SHP77 treated with DMSO at 0.1 percent for 48 hours (cell line): ENCODE measurements at regions not wholly inside any gene's neighbourhood (a gene's known extent, or its start where the extent isn't known, plus 50 kb on each side); places are given as distances from the start of the nearest gene placed in this dataset.

Source experiments
- DNase-seq: peaks from one replicate; lab custom pipeline; 2025; lab: John Stamatoyannopoulos, UW

GRCh38 chr12:124489915-124490583 is 77.4 kb downstream of the NCOR2 start:
- DNase-seq, result no peak

- no peak for DNase-seq
Observed at GRCh38 chr12:124489220-124489619, 78.2 kb downstream of the NCOR2 start.

DNA sequence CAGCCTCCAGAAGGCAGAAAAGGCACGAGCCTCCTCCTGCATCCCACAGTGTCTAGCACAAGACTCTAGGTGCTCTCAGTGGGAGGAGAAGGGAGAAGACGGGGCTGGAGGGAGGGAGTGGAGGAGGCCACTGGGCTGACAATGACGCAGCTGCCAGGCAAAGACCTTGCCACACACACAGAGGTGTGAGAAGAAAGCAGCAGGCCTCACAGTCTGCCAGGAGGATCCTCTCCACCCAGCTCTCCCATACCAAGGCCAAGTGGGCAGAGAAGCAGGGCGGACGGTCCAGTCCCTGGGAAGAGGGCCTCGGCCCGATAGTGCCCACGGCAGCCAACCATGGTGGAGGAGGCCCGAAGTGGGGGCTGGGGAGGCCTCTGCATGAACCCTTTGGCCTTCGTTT is 78.9 kb downstream of the NCOR2 start:
- DNase-seq, result no peak

DNA sequence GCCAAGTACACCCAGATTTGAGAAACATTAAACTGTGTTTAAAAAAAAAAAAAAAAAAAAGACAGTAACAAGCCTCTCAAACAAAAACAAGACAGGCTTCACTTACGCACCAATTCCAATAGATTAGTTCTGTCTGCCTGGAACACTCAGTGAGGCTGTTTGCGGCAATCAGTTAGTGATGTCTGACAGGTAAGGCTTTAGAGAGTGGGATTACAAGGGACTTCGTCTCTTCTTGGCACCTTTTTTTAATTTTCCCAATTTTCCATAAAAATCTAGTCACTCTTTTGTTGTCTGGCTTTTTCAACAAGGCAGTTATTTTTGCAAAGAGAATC is 79.6 kb downstream of the NCOR2 start:
- no peak for DNase-seq

DNA sequence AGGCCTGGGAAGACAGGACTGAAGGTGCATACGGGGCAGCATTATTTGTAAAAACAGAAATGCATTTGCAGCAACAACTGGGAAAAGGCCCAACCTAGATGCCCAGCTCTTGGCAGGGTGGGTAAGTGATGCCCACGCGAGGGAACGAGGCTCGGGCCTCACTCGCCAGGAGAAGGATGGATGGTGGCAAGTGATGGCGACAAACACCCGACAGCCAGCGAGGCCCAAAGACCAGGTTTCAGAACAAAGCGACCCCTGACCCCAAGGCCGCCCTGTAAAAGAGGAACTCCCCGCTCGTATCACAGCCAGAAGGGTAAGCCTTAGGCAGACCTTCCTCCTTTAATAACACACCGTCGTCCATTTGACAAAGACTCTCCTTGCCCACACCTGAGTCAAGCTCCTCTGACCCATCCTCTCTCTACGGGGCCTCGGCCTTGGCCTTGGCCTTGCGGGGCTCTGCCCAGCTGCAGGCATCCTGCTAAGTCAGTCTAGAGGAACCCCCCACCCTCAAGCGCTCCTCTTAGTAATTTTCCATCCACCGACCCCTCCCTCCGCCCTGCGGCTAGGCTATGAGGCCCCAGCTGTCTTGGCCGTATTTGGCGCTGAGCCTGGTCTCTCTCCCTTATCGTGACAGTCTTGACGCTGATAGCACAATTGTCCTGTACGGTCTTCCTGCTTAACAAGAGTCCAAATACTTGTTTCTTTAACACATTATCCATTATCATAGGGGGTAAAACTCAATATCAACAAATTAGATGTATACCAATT is 80.2 kb downstream of the NCOR2 start:
- no peak for DNase-seq

DNA sequence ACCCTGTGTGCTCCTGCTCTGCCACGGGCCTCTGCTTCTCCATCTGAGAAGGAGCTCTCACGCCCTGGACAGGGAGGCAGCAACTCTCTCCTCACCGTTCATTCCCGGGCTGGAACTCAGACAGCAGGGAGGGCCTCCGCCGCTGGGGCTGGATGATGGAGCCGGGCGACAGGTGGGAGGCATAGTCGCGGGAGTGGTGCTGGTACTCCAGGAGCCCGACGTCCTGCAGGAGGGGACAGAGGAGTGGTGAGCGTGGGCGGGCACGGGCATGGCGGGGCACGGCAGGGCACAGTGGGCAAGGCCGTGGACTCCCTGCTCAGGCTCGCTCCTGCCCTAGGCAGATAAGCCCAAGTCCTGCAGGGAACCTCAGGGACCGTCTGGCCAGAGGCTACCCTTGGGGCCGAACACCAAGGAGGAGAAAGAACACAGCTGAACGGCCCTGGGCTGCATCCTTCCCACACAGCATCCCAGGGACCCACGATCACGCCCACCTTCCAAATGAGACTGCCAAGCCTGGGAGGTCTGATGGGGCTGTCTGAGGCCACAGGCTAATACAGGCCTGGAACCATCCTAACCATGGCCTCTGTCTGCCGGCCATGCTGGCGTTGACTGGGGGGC is 81.0 kb downstream of the NCOR2 start:
- no peak for DNase-seq

DNA sequence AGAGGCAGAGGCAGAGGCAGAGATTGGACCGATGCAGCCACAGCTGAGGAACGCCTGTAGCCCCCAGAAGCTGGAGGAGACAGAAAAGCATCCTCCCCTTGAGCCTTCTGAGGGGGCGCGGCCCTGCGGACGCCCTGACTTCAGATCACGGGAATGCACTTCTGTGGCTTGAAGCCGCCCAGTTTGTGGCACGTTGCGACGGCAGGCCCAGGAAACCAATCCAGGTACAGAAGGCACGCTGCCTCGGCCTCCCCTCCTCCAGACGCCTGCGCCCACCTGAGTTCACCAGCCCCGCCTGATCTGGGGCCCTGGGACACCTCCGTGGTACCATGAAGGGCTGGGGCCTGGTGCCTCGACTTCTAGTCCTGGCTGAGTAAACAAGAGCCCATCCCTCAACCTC is 82.0 kb downstream of the NCOR2 start:
- DNase-seq, result no peak

DNA sequence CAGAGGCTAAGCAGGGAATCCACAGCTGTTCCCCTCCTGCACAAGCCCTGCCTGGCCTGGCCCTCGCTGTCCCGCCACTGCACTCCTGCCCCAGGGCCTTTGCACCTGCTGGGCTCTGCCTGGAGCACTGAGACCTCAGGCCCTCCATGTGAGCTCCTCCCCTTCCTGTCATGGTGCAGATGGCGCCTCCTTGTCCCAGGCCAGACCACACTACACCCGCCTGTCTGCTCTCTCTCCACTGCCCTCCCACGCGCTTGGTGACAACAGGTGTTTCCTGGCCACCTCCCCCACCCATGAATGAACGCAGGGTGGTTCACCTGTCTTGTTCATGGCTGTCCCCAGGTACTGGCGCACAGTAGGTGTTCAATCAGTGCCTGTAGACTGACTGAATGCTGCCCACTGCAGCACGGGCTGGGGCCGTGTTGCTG is 82.9 kb downstream of the NCOR2 start:
- no peak for DNase-seq

GRCh38 chr12:124484067-124484466 is 83.3 kb downstream of the NCOR2 start:
- no peak for DNase-seq

DNA sequence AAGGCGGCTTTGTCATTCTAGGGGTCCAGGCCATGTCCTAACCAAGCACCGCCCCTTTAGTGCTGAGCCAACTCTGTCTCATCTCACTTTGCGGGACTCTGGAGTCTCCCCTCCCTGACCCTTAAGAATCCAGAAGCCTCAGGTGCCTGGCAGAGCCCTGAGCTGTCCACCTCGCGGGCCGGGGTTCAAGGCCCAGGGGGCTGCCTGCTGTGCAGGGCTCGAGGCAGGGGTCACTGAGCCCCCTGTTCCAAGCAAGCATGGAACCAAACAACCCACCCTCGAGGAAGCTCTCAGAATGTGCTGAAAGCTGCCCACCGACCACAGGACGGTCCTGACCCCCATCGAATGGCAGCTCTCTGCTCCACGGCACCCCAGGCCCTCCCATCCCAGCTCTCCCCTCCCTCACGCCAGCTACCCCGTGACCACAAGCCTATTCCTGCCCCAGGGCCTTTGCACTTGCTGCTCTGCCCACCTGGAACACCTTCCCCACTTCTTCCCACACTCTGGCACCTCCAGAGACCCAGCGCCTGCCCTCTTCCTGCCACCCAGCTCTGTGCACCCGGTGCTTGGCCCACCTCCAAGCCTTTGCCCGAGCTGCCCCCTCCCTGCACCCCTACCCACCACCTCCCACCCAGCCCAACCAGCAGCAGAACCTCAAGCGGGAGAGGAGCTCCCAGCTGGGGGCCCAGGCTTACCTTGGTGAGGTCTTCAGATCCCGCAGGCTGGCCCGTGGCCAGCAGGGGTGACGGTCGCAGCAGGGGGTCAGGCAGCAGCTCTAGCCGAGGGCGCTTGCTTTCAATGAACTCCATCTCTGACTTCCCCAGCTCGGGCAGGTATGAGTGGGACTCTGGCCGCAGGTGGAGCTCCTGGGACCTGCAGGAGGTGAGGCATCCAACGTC is 84.3 kb downstream of the NCOR2 start:
- DNase-seq, result no peak

- DNase-seq, result no peak
Observed at GRCh38 chr12:124482567-124482893, 84.9 kb downstream of the NCOR2 start.

DNA sequence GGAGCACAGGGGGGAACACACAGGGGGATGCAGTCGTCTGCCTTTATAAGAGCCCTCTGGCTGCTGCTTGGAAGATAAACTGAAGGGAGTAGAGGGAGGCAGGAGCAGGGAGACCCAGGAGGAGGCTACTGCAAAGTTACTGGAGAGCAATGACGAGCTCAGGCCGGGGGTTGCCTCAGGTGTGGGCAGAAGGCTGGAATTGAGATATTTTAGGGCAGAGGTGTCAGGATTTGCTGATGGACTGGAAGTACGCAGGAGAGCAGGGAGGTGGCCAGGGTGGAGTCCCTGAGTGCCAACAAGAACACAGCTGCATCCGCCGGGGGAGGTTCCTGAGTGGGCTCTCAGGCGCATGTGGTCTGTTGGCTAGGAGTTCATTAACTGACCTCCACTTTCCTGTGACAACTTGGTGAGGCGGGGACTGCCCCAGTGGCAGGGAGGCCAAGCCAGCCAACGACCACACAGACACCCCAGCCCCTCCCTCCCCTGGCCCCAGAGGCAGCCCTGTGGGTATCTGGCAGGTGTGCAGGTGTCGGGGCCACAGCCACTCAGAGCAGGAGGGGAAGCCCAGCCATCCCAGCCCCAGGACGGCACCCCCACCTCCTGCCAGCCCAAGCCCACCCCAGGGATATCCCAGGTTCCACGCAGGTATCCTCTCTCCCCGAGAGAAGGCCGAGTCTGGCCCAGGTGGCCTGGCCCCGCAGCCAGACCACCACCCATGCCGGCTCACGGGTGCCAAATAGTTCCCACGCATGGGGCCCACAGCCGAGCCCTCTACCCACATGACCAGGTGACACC is 85.4 kb downstream of the NCOR2 start:
- DNase-seq, result no peak

GRCh38 chr12:124481257-124481750 is 86.1 kb downstream of the NCOR2 start:
- DNase-seq, result no peak

DNA sequence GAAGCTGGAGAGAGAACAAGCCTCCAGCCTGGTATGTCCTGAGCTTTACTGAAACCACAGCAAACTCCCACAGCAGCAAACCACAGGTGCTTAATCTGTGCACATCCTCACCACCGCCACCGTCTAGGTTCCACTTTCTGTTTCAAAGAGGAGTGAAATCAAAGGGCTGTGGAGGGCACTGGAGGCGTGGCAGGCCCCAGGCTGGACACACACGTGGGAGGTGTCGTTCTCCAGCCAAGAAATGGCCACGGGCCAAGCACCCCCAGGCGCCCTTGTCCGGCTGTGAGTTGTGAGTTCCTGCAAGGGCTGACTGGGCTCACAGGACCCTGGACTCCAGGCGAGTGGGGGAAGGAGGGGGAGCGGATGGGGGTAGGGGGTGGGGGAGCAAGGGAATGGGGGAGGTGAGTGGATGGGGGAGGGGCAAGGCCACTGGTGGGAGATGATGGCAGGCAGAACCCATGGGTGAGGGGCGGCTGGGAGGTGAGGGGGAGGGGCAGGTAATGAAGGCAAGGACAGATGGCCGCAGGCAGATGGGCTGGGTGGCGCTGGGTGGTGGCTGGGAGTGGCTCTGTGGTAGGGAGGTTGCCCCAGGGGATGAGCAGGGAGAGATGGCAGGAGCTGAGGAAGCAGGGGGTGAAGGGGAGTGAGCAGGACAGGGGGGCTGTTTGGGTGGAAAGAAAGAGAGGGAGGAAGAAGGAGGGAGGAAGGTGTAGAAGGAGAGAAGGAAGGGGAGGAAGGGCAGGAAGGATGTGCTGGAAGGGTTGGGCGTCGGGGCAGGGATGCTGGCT is 86.7 kb downstream of the NCOR2 start:
- no peak for DNase-seq

- no peak for DNase-seq
Observed at GRCh38 chr12:124479680-124480468, 87.5 kb downstream of the NCOR2 start.

DNA sequence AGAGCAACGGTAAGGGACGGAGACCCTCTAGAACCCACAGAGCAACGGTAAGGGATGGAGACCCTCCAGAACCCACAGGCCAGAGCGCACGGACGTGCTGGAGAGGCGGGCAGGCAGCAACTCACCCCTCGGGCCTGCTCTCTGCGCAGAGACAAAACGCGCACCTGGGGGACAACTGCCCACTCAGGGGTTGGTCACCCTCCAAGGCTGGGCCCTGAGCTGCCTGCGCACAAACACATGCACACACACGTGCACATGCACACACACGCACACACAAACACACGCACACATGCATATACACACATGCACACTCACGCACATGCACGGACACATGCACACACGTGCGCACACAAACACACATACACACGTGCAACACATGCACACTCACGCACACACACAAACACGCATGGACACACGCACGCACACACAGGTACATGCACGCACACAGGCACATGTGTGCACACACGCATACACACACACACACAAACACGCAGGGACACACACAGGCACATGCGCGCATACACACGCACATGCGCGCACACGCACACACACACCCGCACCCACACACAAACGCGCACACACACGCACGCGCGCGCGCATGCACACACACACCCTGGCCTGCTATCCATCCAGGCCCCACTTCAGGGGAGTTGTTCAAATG is 88.3 kb downstream of the NCOR2 start:
- no peak for DNase-seq

DNA sequence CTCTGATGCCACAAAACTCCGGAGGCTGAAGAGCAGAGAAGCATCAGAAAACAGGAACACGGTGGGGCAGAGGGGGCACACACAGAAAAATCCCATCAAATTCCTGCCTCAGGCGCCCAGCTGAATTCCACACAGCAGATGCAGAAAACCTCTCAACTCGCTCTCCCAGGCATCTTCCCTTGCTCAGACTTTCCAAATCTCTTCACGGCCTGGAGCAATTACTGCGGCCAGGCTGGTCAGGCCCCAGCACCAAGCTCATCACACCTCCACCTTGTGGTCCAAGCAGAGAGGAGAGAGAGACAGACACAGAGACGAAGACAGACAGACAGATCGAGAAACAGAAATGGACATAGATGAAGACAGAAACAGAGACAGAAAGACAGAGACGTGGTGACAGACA is 89.0 kb downstream of the NCOR2 start:
- DNase-seq, result no peak

- DNase-seq, result no peak
Observed at GRCh38 chr12:124477107-124477915, 90.1 kb downstream of the NCOR2 start.

- no peak for DNase-seq
Observed at GRCh38 chr12:124476011-124476400, 91.4 kb downstream of the NCOR2 start.
